Panc1 (cell line): ENCODE measurements at regions not wholly inside any gene's neighbourhood (a gene's known extent, or its start where the extent isn't known, plus 50 kb on each side); places are given as distances from the start of the nearest gene placed in this dataset.

Source experiments
- ATAC-seq: fragments of 200-7000 bp; cut with Tn5 transposase; 2 replicates; pipeline ENCODE4 v1.9.1; 2020; ENCODE audit warnings: mild to moderate bottlenecking, moderate library complexity
- BruUV-seq: library from RNA; stranded (reverse); fragments of 400-500 nt; replicated peaks from 2 replicates; lab custom pipeline; 2021; lab: Mats Ljungman, UMichigan
- CTCF ChIA-PET: fragments of 300-600 bp; sonication (Branson Sonifier 250); formaldehyde crosslinking; loops from one replicate; lab custom pipeline; 2022; ENCODE audit warnings: antibody characterized with exemption; lab: Charles Lee
- POLR2A ChIA-PET: fragments of 300-600 bp; sonication (Branson Sonifier 250); formaldehyde crosslinking; loops from one replicate; lab custom pipeline; 2022; ENCODE audit warnings: antibody characterized with exemption; lab: Charles Lee
- DNase-seq: peaks from one replicate; pipeline ENCODE4 v3.0.0-alpha.2; 2010; ENCODE audit warnings: low read depth, low spot score
- H3K27ac ChIP-seq: 2 replicates; pipeline ENCODE4 v1.5.1; 2011; ENCODE audit warnings: mild to moderate bottlenecking, low read length, inconsistent platforms
- H3K27me3 ChIP-seq: fragments of 200-500 bp; sonication (Bioruptor generic); 2 replicates; pipeline ENCODE4 v1.6.0; 2014; ENCODE audit warnings: low read length, inconsistent platforms; ENCODE audit not compliant: control insufficient read depth, insufficient read depth
- H3K36me3 ChIP-seq: fragments of 200-500 bp; sonication (Bioruptor generic); 2 replicates; pipeline ENCODE4 v1.5.1; 2014; ENCODE audit warnings: inconsistent platforms, mild to moderate bottlenecking, low read length, moderate library complexity; ENCODE audit not compliant: control insufficient read depth, insufficient read depth
- H3K4me1 ChIP-seq: 2 replicates; pipeline ENCODE4 v1.5.1; 2011; ENCODE audit warnings: inconsistent platforms, mild to moderate bottlenecking, low read length, moderate library complexity; ENCODE audit not compliant: control insufficient read depth, insufficient read depth
- H3K4me3 ChIP-seq, 2 experiments: 2 replicates each; pipeline ENCODE4 v1.5.1; 2011 to 2012; ENCODE audit warnings: low read depth in 2 of 2, low read length in 2 of 2, mild to moderate bottlenecking in 2 of 2, inconsistent platforms in 1 of 2, moderate library complexity in 1 of 2
- H3K9me3 ChIP-seq: fragments of 200-500 bp; sonication (Bioruptor generic); 2 replicates; pipeline ENCODE4 v1.5.1; 2014; ENCODE audit warnings: low read depth, mild to moderate bottlenecking, inconsistent platforms, low read length, moderate library complexity; ENCODE audit not compliant: control insufficient read depth, insufficient read depth
- CTCF ChIP-seq: fragments of 450-650 bp; IDR thresholded peaks from 2 replicates; pipeline ENCODE4 v1.5.1; 2017; ENCODE audit warnings: mild to moderate bottlenecking
- POLR2AphosphoS5 ChIP-seq: IDR thresholded peaks from 2 replicates; pipeline ENCODE4 v1.6.1; 2012; ENCODE audit warnings: mild to moderate bottlenecking, low read depth, low read length, moderate library complexity
- SIN3A ChIP-seq: IDR thresholded peaks from 2 replicates; pipeline ENCODE4 v1.6.1; 2012; ENCODE audit warnings: low read depth, mild to moderate bottlenecking, low read length, moderate library complexity, borderline replicate concordance; ENCODE audit not compliant: insufficient read depth
- TCF7L2 ChIP-seq: IDR thresholded peaks from 2 replicates; pipeline ENCODE4 v1.6.1; 2011; ENCODE audit warnings: mild to moderate bottlenecking, low read depth, low read length, inconsistent platforms
- in situ Hi-C: cut with HindIII; loops from 2 replicates; pipeline ENCODE4 v1.10.0; 2016; ENCODE audit warnings: low sequenced_read_pairs, low pct_unique_long_range_greater_than_20kb
- intact Hi-C: fragments of 100-400 bp; cut with micrococcal nuclease; formaldehyde crosslinking; loops from one replicate; pipeline ENCODE4 v1.10.0; 2022; ENCODE audit not compliant: unreplicated experiment
- TF ChIP-seq, protein P1 (sequence below), 2 experiments: IDR thresholded peaks; 2 replicates each; pipeline ENCODE4 v1.6.1; 2011 to 2012; ENCODE audit warnings: low read depth in 2 of 2, control low read depth in 1 of 2, low read length in 1 of 2, mild to moderate bottlenecking in 1 of 2, moderate library complexity in 1 of 2; ENCODE audit not compliant: insufficient read depth in 1 of 2

- intact Hi-C loops (no loop called here), in situ Hi-C loops (no loop called here)
- DNase-seq: no peak
- no peak for ATAC-seq
- Histone ChIP-seq H3K27ac (no peak overlapping the region), H3K36me3 (no peaks in the 10 kb centered on the region), H3K27me3 (no peaks in the 10 kb centered on the region), H3K4me3 (no peak overlapping the region), H3K9me3 (no peaks in the 10 kb centered on the region), H3K4me1 (no peaks in the 10 kb centered on the region)
- CTCF ChIA-PET: no interaction called here
- no TSS peak for BruUV-seq
- POLR2A ChIA-PET: no interaction called here
- TF ChIP-seq CTCF (no peak), SIN3A (no peak), POLR2AphosphoS5 (no peak)
- TF ChIP-seq, protein P1, sequence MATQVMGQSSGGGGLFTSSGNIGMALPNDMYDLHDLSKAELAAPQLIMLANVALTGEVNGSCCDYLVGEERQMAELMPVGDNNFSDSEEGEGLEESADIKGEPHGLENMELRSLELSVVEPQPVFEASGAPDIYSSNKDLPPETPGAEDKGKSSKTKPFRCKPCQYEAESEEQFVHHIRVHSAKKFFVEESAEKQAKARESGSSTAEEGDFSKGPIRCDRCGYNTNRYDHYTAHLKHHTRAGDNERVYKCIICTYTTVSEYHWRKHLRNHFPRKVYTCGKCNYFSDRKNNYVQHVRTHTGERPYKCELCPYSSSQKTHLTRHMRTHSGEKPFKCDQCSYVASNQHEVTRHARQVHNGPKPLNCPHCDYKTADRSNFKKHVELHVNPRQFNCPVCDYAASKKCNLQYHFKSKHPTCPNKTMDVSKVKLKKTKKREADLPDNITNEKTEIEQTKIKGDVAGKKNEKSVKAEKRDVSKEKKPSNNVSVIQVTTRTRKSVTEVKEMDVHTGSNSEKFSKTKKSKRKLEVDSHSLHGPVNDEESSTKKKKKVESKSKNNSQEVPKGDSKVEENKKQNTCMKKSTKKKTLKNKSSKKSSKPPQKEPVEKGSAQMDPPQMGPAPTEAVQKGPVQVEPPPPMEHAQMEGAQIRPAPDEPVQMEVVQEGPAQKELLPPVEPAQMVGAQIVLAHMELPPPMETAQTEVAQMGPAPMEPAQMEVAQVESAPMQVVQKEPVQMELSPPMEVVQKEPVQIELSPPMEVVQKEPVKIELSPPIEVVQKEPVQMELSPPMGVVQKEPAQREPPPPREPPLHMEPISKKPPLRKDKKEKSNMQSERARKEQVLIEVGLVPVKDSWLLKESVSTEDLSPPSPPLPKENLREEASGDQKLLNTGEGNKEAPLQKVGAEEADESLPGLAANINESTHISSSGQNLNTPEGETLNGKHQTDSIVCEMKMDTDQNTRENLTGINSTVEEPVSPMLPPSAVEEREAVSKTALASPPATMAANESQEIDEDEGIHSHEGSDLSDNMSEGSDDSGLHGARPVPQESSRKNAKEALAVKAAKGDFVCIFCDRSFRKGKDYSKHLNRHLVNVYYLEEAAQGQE (IDR thresholded peaks at IDR 0.05; ENCODE audit: insufficient read depth in 1 of 2, low read depth in 2 of 2, low read length in 1 of 2): no peak
Observed at GRCh38 chr22:26796785-26797184, 139.4 kb downstream of the MIAT start.

- ChIA-PET CTCF (no interaction called here), POLR2A (no interaction called here)
- ATAC-seq (no peak), DNase-seq (no peak)
- no peak overlapping the region for H3K27ac ChIP-seq
- TF ChIP-seq POLR2AphosphoS5: no peak
- peak; percentile 52 for TF ChIP-seq CTCF
- TF ChIP-seq TCF7L2: no peak
- TF ChIP-seq SIN3A: no peak
- TF ChIP-seq, protein P1 (IDR thresholded peaks at IDR 0.05; ENCODE audit: insufficient read depth in 1 of 2, low read depth in 2 of 2, low read length in 1 of 2): no peak
- no peaks in the 10 kb centered on the region for H3K9me3 ChIP-seq
- H3K4me1 ChIP-seq: no peaks in the 10 kb centered on the region
- no peak overlapping the region for H3K4me3 ChIP-seq
- intact Hi-C loops: no loop called here
- no peaks in the 10 kb centered on the region for H3K36me3 ChIP-seq
- H3K27me3 ChIP-seq: no peaks in the 10 kb centered on the region
- in situ Hi-C loops: no loop called here
- no TSS peak for BruUV-seq
Observed at GRCh38 chr22:26797910-26798309, 140.5 kb downstream of the MIAT start.
